Endodermal cell (in vitro differentiated cells): ENCODE measurements at regions not wholly inside any gene's neighbourhood (a gene's known extent, or its start where the extent isn't known, plus 50 kb on each side); places are given as distances from the start of the nearest gene placed in this dataset.

Source experiments
- DNase-seq: peaks from one replicate; pipeline ENCODE4 v3.0.0-alpha.2; 2017
- H3K27ac ChIP-seq: 2 replicates; pipeline ENCODE4 v1.5.1; 2013; ENCODE audit warnings: mild to moderate bottlenecking, low read depth, low read length, moderate library complexity
- H3K27me3 ChIP-seq: 2 replicates; pipeline ENCODE4 v1.6.1; 2013; ENCODE audit warnings: mild to moderate bottlenecking, low read length, moderate library complexity; ENCODE audit not compliant: insufficient read depth, control insufficient read depth, poor library complexity, severe bottlenecking
- H3K36me3 ChIP-seq: 2 replicates; pipeline ENCODE4 v1.7.0; 2013; ENCODE audit warnings: mild to moderate bottlenecking, low read length, moderate library complexity; ENCODE audit not compliant: control insufficient read depth, insufficient read depth
- H3K4me1 ChIP-seq: one replicate; pipeline ENCODE4 v1.7.0; 2013; ENCODE audit warnings: low read length; ENCODE audit not compliant: control insufficient read depth, insufficient read depth
- H3K4me3 ChIP-seq: 2 replicates; pipeline ENCODE4 v1.5.1; 2013; ENCODE audit warnings: mild to moderate bottlenecking, low read length, moderate library complexity
- H3K9ac ChIP-seq: 2 replicates; pipeline ENCODE4 v1.6.1; 2013; ENCODE audit warnings: mild to moderate bottlenecking, low read length, moderate library complexity; ENCODE audit not compliant: poor library complexity, severe bottlenecking; ENCODE audit errors: extremely low read depth
- H3K9me3 ChIP-seq: 2 replicates; pipeline ENCODE4 v1.6.1; 2013; ENCODE audit warnings: mild to moderate bottlenecking, low read length, moderate library complexity; ENCODE audit not compliant: control insufficient read depth
- H3K27ac Mint-ChIP-seq: 2 replicates; pipeline ENCODE4 v1.8.0; 2020; ENCODE audit warnings: mixed read lengths
- H3K27me3 Mint-ChIP-seq: 2 replicates; pipeline ENCODE4 v1.8.0; 2021; ENCODE audit warnings: mild to moderate bottlenecking, mixed read lengths; ENCODE audit not compliant: insufficient read depth
- H3K36me3 Mint-ChIP-seq: 2 replicates; pipeline ENCODE4 v1.8.0; 2020; ENCODE audit warnings: low read depth, mixed read lengths
- H3K4me1 Mint-ChIP-seq: 2 replicates; pipeline ENCODE4 v1.8.0; 2020; ENCODE audit warnings: mixed read lengths
- H3K4me3 Mint-ChIP-seq: 2 replicates; pipeline ENCODE4 v1.8.0; 2020; ENCODE audit warnings: mild to moderate bottlenecking, moderate library complexity, mixed read lengths
- H3K9me3 Mint-ChIP-seq: 2 replicates; pipeline ENCODE4 v1.8.0; 2020; ENCODE audit warnings: mild to moderate bottlenecking, mixed read lengths
- WGBS, 2 experiments: methylation state at CpG; one replicate each; pipeline versions ENCODE4 v1.1.5 to v1.1.7; 2013; ENCODE audit warnings: missing lambda C conversion rate in 2 of 2, mixed read lengths in 1 of 2; ENCODE audit not compliant: insufficient coverage in 1 of 2, insufficient read length in 1 of 2; 5-methylcytosine and 5-hydroxymethylcytosine counted together
- TF ChIP-seq, protein P1 (sequence below): fragments of 200-600 bp; sonication (generic); conservative IDR thresholded peaks from 2 replicates; pipeline ENCODE4 v1.5.0; 2021; ENCODE audit warnings: antibody characterized with exemption, mild to moderate bottlenecking

DNA sequence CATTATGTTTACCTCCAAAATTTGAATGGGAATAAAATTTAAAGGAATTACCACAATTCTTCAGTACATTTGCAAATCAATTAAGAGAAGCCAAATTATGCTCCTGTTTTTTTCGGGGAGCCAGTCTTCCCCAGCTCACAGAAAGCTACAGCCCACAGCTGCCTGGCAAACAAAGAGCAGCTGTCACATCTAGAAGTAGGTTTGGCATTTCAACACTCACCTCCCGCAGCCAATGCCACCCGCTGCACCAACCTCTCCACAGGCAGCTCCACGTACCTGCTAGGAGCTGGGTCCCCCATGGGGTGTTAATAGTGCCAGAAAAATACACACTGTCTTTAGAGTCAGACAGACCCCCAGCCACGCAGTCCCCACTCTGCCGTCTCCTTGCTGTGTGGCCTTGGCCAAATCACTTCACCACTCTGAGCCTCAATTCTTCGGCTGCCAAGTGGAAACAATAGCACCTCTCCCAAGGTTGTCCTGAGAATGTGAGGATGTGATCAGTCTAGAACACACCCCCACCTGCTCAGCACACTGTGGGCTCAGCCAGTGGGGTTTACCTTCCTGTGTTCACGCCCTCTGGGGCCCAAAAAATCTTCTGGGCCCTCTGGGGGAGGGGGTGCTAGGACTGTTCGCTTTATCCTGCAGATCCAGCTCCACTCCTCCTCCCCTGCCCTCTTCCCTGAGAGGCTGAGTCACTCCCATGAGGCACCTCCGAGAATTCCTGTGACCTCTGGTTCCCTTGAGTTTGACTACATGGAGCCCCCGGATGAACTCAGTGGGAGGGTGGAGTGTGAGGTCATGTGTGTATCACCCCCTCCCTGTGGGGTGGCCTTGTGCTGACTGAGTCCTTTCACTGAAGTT lies 204.3 kb upstream of the GRIK3 start:
- no peak overlapping the region for H3K27ac Mint-ChIP-seq
- Histone ChIP-seq H3K27me3 (no peaks in the 10 kb centered on the region), H3K9me3 (no peaks in the 10 kb centered on the region), H3K4me3 (no peak overlapping the region), H3K9ac (no peak overlapping the region), H3K4me1 (peaks cover 12% of the 10 kb centered on the region), H3K36me3 (no peaks in the 10 kb centered on the region), H3K27ac (no peak overlapping the region)
- H3K9me3 Mint-ChIP-seq = no peaks in the 10 kb centered on the region
- H3K4me3 Mint-ChIP-seq = no peak overlapping the region
- peaks cover 16% of the 10 kb centered on the region for H3K4me1 Mint-ChIP-seq
- peak; percentile 70 for DNase-seq
- H3K27me3 Mint-ChIP-seq = no peaks in the 10 kb centered on the region
- TF ChIP-seq, protein P1, sequence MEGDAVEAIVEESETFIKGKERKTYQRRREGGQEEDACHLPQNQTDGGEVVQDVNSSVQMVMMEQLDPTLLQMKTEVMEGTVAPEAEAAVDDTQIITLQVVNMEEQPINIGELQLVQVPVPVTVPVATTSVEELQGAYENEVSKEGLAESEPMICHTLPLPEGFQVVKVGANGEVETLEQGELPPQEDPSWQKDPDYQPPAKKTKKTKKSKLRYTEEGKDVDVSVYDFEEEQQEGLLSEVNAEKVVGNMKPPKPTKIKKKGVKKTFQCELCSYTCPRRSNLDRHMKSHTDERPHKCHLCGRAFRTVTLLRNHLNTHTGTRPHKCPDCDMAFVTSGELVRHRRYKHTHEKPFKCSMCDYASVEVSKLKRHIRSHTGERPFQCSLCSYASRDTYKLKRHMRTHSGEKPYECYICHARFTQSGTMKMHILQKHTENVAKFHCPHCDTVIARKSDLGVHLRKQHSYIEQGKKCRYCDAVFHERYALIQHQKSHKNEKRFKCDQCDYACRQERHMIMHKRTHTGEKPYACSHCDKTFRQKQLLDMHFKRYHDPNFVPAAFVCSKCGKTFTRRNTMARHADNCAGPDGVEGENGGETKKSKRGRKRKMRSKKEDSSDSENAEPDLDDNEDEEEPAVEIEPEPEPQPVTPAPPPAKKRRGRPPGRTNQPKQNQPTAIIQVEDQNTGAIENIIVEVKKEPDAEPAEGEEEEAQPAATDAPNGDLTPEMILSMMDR = no peak
- 84% methylated on average over 11 of the region's 11 CpGs; no CpG with 5 or more reads in 1 of the 2 experiments for WGBS, 2 experiments
- H3K36me3 Mint-ChIP-seq = no peaks in the 10 kb centered on the region

DNA sequence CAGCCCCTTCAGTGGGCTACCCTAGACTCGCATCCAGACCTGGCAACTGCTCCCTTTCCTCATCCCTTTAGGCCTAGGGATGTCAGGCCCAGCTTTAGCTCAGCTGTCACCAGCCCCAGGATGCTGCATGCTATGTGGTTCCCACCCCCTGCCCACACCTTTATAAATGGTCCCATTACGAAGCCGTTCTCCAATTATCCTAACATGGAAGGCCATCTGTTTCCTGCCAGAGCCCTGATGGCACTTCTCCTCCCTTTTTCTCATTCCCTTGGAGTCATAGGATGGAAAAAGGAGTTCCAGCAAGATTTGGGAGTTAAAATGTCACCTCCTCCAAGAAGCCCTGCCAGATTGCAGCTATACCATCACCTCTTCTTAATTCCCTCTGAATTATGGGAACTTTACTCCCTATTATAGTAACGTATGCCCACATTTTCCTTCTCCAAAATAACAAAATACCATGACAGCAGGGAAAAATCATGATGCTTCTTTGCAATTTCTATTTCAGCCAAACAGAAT lies 205.0 kb upstream of the GRIK3 start:
- Mint-ChIP-seq H3K27ac (no peak overlapping the region), H3K4me3 (no peak overlapping the region), H3K4me1 (peaks cover 16% of the 10 kb centered on the region), H3K27me3 (no peaks in the 10 kb centered on the region), H3K9me3 (no peaks in the 10 kb centered on the region), H3K36me3 (no peaks in the 10 kb centered on the region)
- no peak overlapping the region for H3K4me3 ChIP-seq
- H3K9me3 ChIP-seq = no peaks in the 10 kb centered on the region
- no peaks in the 10 kb centered on the region for H3K27me3 ChIP-seq
- H3K9ac ChIP-seq = no peak overlapping the region
- no peak overlapping the region for H3K27ac ChIP-seq
- 91 to 97% methylated on average over 3 to 4 of the region's 4 CpGs for WGBS, 2 experiments
- no peak for DNase-seq
- peaks cover 12% of the 10 kb centered on the region for H3K4me1 ChIP-seq
- TF ChIP-seq, protein P1 = no peak
- H3K36me3 ChIP-seq = no peaks in the 10 kb centered on the region

DNA sequence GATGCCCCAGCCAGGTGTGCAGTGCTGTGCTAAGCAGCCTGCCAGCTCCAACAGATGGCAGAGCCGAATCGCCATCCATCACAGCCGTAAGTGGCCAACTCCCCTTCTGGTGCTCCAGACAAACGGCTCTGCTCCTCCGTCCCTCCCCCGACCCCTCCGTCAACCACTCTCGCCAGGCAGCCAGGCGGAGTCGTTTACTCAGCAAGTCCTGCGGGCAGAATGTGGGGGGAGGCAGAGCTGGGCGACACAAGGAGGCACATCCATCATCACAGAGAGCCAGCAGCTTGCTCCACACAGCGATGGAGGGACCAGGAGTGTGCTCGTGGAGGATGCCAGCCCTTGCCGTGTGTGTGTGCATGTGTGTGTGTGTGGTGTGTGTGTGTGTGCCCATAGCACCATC lies 206.6 kb upstream of the GRIK3 start:
- 35 to 74% methylated on average over 7 to 15 of the region's 15 CpGs for WGBS, 2 experiments
- peak; percentile 62 for DNase-seq
- Mint-ChIP-seq H3K36me3 (no peaks in the 10 kb centered on the region), H3K4me1 (peaks cover 6% of the 10 kb centered on the region), H3K4me3 (no peak overlapping the region), H3K9me3 (no peaks in the 10 kb centered on the region), H3K27ac (no peak overlapping the region), H3K27me3 (peaks cover 2% of the 10 kb centered on the region)
- Histone ChIP-seq H3K9me3 (no peaks in the 10 kb centered on the region), H3K9ac (no peak overlapping the region), H3K4me3 (no peak overlapping the region), H3K27ac (no peak overlapping the region), H3K36me3 (no peaks in the 10 kb centered on the region), H3K4me1 (peaks cover 4% of the 10 kb centered on the region), H3K27me3 (no peaks in the 10 kb centered on the region)
- TF ChIP-seq, protein P1 = no peak
